ENCODE measurements at regions not wholly inside any gene's neighbourhood (a gene's known extent, or its start where the extent isn't known, plus 50 kb on each side); places are given as distances from the start of the nearest gene placed in this dataset.

GRCh38 chr6:148617530-148617929 is 129.3 kb upstream of the UST start:
- TF ChIP-seq CTCF (IDR thresholded peaks at IDR 0.05; ENCODE audit: borderline replicate concordance, extremely low read depth, low read length, poor library complexity, severe bottlenecking), result no peak
- no peak for TF ChIP-seq EZH2 (IDR thresholded peaks at IDR 0.05; ENCODE audit: borderline replicate concordance, low read depth, low read length, severe bottlenecking)
